GM21528 (cell line): ENCODE measurements at regions not wholly inside any gene's neighbourhood (a gene's known extent, or its start where the extent isn't known, plus 50 kb on each side); places are given as distances from the start of the nearest gene placed in this dataset.

Source experiments
- ATAC-seq: cut with Tn5 transposase; IDR thresholded peaks from one replicate; pipeline ENCODE4 v1.9.1; 2021; ENCODE audit warnings: mild to moderate bottlenecking, moderate library complexity; ENCODE audit not compliant: unreplicated experiment, low FRiP score

DNA sequence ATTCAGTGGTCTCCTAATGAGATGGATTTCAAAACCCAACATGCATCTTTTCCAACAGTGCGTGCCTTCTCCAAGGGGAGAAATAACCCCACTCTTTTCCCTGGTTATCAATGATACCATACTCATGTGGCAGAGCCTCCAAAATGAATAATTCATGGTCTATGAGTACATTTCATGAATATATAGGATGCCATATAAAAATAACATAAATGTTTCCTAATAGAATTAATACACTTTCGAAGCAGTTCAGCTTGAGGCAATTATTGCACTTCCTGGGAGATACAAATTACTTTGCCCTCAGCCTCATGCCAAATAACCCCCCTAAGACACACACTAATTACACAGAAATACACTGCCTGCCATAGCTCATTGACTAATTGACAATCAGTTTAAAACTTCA lies 318.6 kb downstream of the ZSWIM6 start:
- no peak for ATAC-seq

DNA sequence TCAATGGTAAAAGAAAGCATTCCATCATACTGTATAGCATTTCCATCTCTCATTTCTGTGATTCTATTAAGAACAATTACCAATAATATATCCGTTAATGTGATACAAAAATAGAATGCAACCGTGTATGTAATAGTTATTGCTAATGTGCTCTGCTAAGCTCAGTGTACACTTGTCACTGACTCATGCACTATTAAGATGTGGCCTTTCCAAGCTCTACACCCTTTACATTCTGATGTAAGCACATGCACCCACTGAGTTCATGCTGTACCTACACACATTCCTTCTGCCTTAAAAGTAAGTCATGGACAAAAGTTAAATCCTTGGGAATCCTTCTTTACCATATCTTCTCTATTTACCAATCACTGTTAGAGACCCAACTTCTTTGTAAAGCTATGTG lies 319.1 kb downstream of the ZSWIM6 start:
- ATAC-seq, result no peak

DNA sequence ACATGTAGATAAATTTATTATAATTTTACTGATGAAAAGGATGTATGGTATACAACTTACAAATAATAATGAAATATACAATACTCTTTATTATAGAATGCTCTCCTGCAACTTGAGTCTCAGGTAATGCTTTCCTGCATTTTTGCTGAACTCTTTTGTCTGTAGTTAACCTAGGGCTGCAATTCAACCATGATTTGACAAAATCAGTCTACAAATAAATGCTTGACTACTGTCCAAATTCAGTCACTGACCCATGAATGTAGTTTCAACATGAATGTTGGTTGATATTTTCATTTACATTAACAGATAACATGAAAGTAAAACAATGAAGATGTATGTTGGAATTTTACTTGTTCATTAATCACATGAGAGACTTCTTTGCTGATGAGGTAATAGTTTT lies 320.9 kb downstream of the ZSWIM6 start:
- no peak for ATAC-seq

- no peak for ATAC-seq
Measured at GRCh38 chr5:61653807-61654580, 321.9 kb downstream of the ZSWIM6 start.

- ATAC-seq, result no peak
Measured at GRCh38 chr5:61654876-61655275, 322.8 kb downstream of the ZSWIM6 start.

GRCh38 chr5:61657010-61657409 lies 325.0 kb downstream of the ZSWIM6 start:
- ATAC-seq, result no peak

GRCh38 chr5:61657686-61658085 lies 325.6 kb downstream of the ZSWIM6 start:
- ATAC-seq, result no peak

GRCh38 chr5:61658592-61659008 lies 326.5 kb downstream of the ZSWIM6 start:
- peak; percentile 72 for ATAC-seq

GRCh38 chr5:61659221-61659696 lies 327.2 kb downstream of the ZSWIM6 start:
- ATAC-seq, result no peak

DNA sequence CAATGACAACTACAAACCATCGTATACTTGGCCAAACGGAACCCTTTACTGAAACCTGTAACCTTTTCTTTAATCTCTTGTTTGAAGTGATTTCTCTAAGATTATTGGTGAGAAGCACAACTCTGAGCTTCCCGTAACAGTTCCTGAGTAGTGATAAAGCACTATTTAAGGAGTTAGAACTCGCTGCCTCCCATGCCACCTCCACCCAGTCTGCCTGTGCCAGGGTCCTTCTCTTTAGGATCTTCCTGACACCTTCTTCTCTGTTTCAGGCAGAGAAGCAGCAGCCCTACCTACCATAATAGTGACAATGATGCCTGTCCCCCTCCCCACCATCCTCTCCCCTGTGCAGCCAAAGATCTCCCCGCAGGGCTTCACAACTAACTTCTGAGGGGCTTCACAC lies 330.6 kb downstream of the ZSWIM6 start:
- ATAC-seq, result no peak

DNA sequence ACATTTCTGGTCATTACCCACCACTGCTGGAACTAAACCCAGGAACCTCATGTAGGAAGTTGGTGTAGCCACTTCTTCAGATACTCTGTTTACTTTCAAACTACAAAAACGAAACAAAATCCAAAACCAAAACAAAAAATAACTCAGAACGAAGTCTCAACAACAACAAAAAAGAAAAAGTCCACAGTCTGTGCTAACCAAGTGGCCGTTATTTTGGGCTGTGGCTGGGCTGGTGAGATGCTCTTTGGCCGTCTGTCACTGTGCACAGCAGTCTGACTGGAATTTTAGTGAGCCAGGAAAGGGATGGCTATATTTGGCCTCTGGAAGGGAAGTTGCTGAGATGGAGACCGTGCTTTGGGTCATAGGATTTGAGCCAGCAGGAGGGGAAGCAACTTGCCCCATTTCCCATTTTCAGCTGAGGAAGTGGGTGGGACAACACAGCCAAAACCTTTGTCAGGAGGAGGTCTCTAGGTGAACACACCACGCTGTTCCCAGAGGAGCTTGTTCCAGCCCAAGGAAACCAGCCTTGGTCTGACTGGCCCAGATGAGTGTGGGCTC lies 334.1 kb downstream of the ZSWIM6 start:
- ATAC-seq, result no peak

GRCh38 chr5:61667525-61668218 lies 335.6 kb downstream of the ZSWIM6 start:
- no peak for ATAC-seq

DNA sequence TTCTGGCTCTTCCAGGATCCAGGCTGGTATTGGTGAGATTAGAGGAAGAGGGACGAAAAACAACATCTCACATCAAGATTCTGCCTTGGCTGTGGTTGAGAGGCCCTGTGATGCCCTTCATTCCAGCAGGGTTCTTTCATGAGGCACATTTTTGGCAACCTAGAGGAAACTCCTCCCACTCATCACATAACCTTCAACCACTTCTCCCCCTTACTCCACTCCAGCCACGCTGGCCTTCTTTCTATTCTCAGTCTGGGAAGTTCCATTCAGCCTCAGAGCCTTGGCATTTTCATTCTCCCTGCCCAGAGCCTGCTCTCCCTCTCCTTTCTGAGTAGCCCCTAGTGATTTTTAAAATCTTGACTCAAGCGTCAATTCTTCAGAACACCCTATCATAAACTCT lies 337.5 kb downstream of the ZSWIM6 start:
- ATAC-seq, result no peak

DNA sequence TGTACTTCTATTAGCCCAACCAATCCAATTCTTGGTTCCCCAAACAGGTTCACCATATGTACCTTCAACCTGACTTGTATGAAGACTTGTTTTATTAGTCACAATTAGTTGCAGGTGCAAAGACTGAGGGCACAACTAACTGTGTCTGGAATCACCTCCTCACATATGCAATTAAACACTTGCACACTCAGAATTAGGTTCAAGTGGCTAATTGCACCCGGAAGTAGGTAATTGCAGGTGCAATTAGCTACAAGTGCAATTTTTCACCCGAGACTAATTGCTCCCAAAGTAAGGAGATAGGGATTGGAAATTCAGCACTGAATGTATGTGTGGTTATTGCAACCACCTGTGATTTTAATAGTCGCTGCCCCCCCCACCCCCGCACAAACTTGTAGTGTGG lies 338.9 kb downstream of the ZSWIM6 start:
- no peak for ATAC-seq

DNA sequence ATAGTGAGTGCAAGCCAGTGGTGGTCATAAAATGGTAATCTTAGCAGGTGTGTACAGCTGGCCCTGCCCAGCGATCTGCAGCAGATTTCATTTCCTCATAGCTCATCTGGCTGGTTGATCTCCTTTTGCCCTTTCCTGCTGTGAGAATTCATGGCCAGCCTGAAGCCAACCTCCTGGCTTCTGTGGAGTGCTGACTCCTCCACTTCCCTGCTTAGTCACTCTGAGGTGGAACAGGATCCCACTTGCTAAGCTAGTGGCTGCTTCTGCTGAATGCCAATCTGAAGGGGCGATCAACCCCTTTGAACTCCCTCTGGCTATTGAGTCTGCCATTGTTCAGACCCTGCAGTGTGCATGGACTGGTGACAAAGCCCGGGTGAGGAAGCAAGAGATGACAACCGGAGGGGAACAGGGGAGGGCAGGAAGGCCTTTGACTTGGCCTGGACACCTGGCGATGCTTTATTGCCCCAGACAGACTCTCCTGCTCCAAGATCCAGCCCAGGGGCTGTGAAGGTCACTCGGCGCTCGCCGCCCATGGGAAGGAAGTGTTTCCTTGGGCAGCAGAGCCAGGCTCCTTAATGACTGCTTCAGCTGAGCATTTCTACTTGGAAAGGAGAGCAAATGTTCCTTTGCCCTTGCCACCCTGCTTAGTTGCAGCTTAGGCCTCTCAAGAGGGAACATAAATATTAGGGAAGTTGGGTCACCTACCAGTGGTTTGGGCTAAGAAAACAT lies 341.1 kb downstream of the ZSWIM6 start:
- no peak for ATAC-seq

GRCh38 chr5:61674378-61674777 lies 342.3 kb downstream of the ZSWIM6 start:
- no peak for ATAC-seq

- no peak for ATAC-seq
Measured at GRCh38 chr5:61675015-61675692, 343.1 kb downstream of the ZSWIM6 start.

DNA sequence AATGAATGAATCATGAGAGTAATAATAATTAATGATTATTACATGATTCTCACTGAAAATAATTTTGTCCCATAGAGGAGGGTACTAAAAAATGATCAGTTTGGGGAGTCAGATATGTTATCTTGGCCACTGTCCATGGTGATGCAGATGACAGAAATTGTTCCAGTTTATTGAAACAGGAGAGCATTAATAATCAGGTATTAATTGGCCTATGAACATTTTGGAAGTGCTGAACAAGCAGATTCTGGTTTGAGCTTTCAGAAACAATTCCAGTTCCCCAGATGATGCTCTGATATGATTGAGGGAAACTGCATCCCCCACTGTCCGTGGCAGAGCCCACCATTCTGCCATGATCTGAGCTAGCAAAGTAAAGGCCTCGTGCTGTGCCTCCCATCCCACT lies 345.2 kb downstream of the ZSWIM6 start:
- no peak for ATAC-seq

GRCh38 chr5:61678966-61679365 lies 346.9 kb downstream of the ZSWIM6 start:
- no peak for ATAC-seq

DNA sequence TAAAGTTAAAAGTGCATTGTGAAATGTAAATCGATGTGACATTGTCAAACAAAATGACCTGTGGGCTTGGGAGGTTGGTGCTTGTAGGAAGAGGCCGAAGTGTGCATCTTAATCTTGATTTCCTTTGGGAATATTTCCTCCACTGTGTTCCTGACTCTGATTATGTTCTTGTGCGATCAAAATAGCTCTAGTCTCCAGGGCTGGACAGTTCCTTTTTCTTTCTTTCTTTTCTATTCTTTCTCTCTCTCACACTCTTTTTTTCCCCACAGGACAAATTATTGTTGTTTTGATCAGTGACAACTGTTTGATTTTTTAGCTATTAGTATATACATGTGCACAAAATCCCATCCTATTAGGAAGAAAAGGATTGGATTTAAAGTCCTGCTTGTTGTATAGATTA lies 347.5 kb downstream of the ZSWIM6 start:
- ATAC-seq, result no peak
